GM12878 (cell line): ENCODE measurements at regions not wholly inside any gene's neighbourhood (a gene's known extent, or its start where the extent isn't known, plus 50 kb on each side); places are given as distances from the start of the nearest gene placed in this dataset.
"Not testable (repeated sequence)": the region's sequence is repeated elsewhere in the genome, so short reads cannot be mapped to it uniquely, and the experiment has no call there.

ENCODE experiments used
- ATAC-seq: fragments of 200-7000 bp; cut with Tn5 transposase; 3 replicates; pipeline ENCODE4 v1.9.1; 2020; ENCODE audit warnings: mild to moderate bottlenecking, moderate library complexity
- BruUV-seq: library from RNA; stranded (reverse); fragments of 400-500 nt; replicated peaks from 2 replicates; lab custom pipeline; 2021; lab: Mats Ljungman, UMichigan
- CTCF ChIA-PET: fragments of 300-600 bp; sonication (Branson Sonifier 250); formaldehyde crosslinking; extraction: SDS; loops from one replicate; lab custom pipeline; 2021; ENCODE audit warnings: inconsistent platforms; lab: Yijun Ruan, JAX
- POLR2A ChIA-PET: fragments of 350-600 bp; formaldehyde crosslinking; extraction: SDS; loops from one replicate; lab custom pipeline; 2021; ENCODE audit warnings: inconsistent platforms; lab: Charles Lee
- RAD21 ChIA-PET: fragments of 300-600 bp; sonication (Branson Sonifier 250); formaldehyde crosslinking; loops from one replicate; lab custom pipeline; 2023; ENCODE audit warnings: antibody characterized with exemption; ENCODE audit not compliant: unreplicated experiment; lab: Charles Lee
- SMC1A ChIA-PET: fragments of 300-600 bp; sonication (Branson Sonifier 250); formaldehyde crosslinking; loops from one replicate; lab custom pipeline; 2023; ENCODE audit not compliant: unreplicated experiment, uncharacterized antibody; lab: Charles Lee
- DNase-seq: peaks from one replicate; pipeline ENCODE4 v3.0.0-alpha.2; 2011; ENCODE audit warnings: low read depth, low spot score
- FAIRE-seq: peaks from 3 replicates; lab custom pipeline; 2011; peaks lifted over from hg19 to GRCh38; lab: Jason Lieb, UNC
- H2AFZ ChIP-seq: 2 replicates; pipeline ENCODE4 v1.6.0; 2011; ENCODE audit warnings: low read depth, low read length, control low read depth; ENCODE audit not compliant: control insufficient read depth
- H3K27ac ChIP-seq: 2 replicates; pipeline ENCODE4 v1.5.1; 2011; ENCODE audit warnings: control low read depth; ENCODE audit not compliant: control insufficient read depth, insufficient read depth
- H3K27me3 ChIP-seq, 2 experiments: replicated peaks in 1 of 2; 2 replicates each; pipeline versions ENCODE4 v1.6.0 to v1.6.1; 2011; ENCODE audit warnings: low read length in 1 of 2; ENCODE audit not compliant: control insufficient read depth in 2 of 2, insufficient read depth in 2 of 2
- H3K36me3 ChIP-seq, 2 experiments: 2 replicates each; pipeline ENCODE4 v1.5.1; 2011; ENCODE audit warnings: low read length in 1 of 2; ENCODE audit not compliant: control insufficient read depth in 2 of 2, insufficient read depth in 2 of 2
- H3K4me1 ChIP-seq: 2 replicates; pipeline ENCODE4 v1.6.1; 2011; ENCODE audit warnings: mild to moderate bottlenecking, low read length, moderate library complexity, mixed read lengths; ENCODE audit not compliant: control insufficient read depth, insufficient read depth
- H3K4me2 ChIP-seq: 2 replicates; pipeline ENCODE4 v1.6.0; 2011; ENCODE audit warnings: control low read depth; ENCODE audit not compliant: control insufficient read depth, insufficient read depth
- H3K4me3 ChIP-seq: fragments of 200-600 bp; sonication (generic); 2 replicates; pipeline ENCODE4 v1.5.1; 2016
- H3K79me2 ChIP-seq: 2 replicates; pipeline ENCODE4 v1.6.0; 2011; ENCODE audit warnings: low read length; ENCODE audit not compliant: control insufficient read depth, insufficient read depth
- H3K9ac ChIP-seq: 2 replicates; pipeline ENCODE4 v1.8.0; 2011; ENCODE audit warnings: low read length, control low read depth, mixed read lengths; ENCODE audit not compliant: control insufficient read depth, insufficient read depth
- H3K9me3 ChIP-seq: replicated peaks from 3 replicates; pipeline ENCODE4 v1.5.1; 2011; ENCODE audit warnings: mild to moderate bottlenecking, low read length; ENCODE audit not compliant: control insufficient read depth, insufficient read depth
- H4K20me1 ChIP-seq: 2 replicates; pipeline ENCODE4 v1.6.0; 2011; ENCODE audit not compliant: control insufficient read depth, insufficient read depth
- BRCA1 ChIP-seq: IDR thresholded peaks from 2 replicates; pipeline ENCODE4 v1.6.1; 2011; ENCODE audit warnings: low read depth, low read length, improper control_type of control experiment
- CREM ChIP-seq: IDR thresholded peaks from 2 replicates; pipeline ENCODE4 v1.6.1; 2014; ENCODE audit warnings: antibody characterized with exemption, low read depth
- DPF2 ChIP-seq: fragments of 450-650 bp; IDR thresholded peaks from 2 replicates; pipeline ENCODE4 v1.6.1; 2017; ENCODE audit warnings: mild to moderate bottlenecking
- EGR1 ChIP-seq, 2 experiments: IDR thresholded peaks; 1 replicate in 1 of 2; 2 replicates in 1 of 2; pipeline ENCODE4 v1.6.1; 2011 to 2012; ENCODE audit warnings: low read depth in 2 of 2, low read length in 2 of 2, borderline replicate concordance in 1 of 2, mild to moderate bottlenecking in 1 of 2, moderate library complexity in 1 of 2
- FOXM1 ChIP-seq: IDR thresholded peaks from 2 replicates; pipeline ENCODE4 v1.6.1; 2012; ENCODE audit warnings: low read depth, mild to moderate bottlenecking, inconsistent platforms, low read length, moderate library complexity
- IKZF2 ChIP-seq, 2 experiments: fragments of 450-650 bp; IDR thresholded peaks; 2 replicates each; pipeline ENCODE4 v1.6.1; 2017; ENCODE audit warnings: mild to moderate bottlenecking in 2 of 2, moderate library complexity in 2 of 2
- IRF4 ChIP-seq: IDR thresholded peaks from 2 replicates; pipeline ENCODE4 v1.6.1; 2011; ENCODE audit warnings: low read depth, low read length
- NFXL1 ChIP-seq: fragments of 450-650 bp; IDR thresholded peaks from 2 replicates; pipeline ENCODE4 v1.6.1; 2017; ENCODE audit warnings: antibody characterized with exemption, mild to moderate bottlenecking, borderline replicate concordance
- NR2F1 ChIP-seq: fragments of 450-650 bp; conservative IDR thresholded peaks from 2 replicates; pipeline ENCODE4 v1.6.1; 2017; ENCODE audit warnings: mild to moderate bottlenecking
- POLR2A ChIP-seq: IDR thresholded peaks from 2 replicates; pipeline ENCODE4 v1.6.1; 2011; ENCODE audit warnings: low read depth, mild to moderate bottlenecking, low read length
- RUNX3 ChIP-seq: IDR thresholded peaks from 2 replicates; pipeline ENCODE4 v1.6.1; 2012; ENCODE audit warnings: low read length, inconsistent platforms
- SMAD5 ChIP-seq: IDR thresholded peaks from 2 replicates; pipeline ENCODE4 v1.6.1; 2016; ENCODE audit warnings: antibody characterized with exemption, low read depth
- SREBF2 ChIP-seq: IDR thresholded peaks from 2 replicates; pipeline ENCODE4 v1.6.1; 2012; ENCODE audit warnings: mild to moderate bottlenecking, low read length
- WGBS: methylation state at CpG from one replicate; pipeline ENCODE4 v1.1.6; 2016; ENCODE audit warnings: low lambda C conversion rate; ENCODE audit not compliant: insufficient replicate concordance, insufficient coverage; ENCODE audit errors: missing lambda C conversion rate; 5-methylcytosine and 5-hydroxymethylcytosine counted together
- in situ Hi-C: fragments of 300-500 bp; cut with MboI; formaldehyde crosslinking; loops from 9 replicates; pipeline ENCODE4 v1.14.3; 2018; ENCODE audit warnings: mixed read lengths
- intact Hi-C: fragments of 100-400 bp; cut with micrococcal nuclease; formaldehyde crosslinking; loops from one replicate; pipeline ENCODE4 v1.14.2; 2022; ENCODE audit not compliant: unreplicated experiment
- TF ChIP-seq, protein P1 (sequence below): fragments of 450-650 bp; IDR thresholded peaks from 2 replicates; pipeline ENCODE4 v1.6.1; 2018; ENCODE audit warnings: mild to moderate bottlenecking, low read depth, moderate library complexity; ENCODE audit not compliant: partially characterized antibody

DNA sequence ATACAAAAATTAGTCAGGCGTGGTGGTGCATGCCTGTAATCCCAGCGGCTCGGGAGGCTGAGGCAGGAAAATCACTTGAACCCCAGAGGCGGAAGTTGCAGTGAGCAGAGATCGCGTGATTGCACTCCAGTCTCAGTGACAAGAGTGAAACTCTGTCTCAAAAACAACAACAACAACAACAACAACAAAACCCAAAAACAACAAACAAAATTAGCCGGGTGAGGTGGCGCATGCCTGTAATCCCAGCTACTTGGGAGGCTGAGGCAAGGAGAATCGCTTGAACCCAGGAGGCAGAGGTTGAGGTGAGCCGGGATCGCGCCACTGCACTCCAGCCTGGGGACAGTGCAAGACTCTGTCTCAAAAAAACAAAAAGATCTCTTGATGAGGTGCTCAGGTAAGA lies 120.5 kb upstream of the SALL4 start:
- H3K79me2 ChIP-seq, intact Hi-C loops, H3K4me2 ChIP-seq, H3K27me3 ChIP-seq, DNase-seq, ATAC-seq, H3K9me3 ChIP-seq, H2AFZ ChIP-seq, H3K4me1 ChIP-seq, SMC1A ChIA-PET, H3K9ac ChIP-seq, H3K4me3 ChIP-seq, RAD21 ChIA-PET, H3K36me3 ChIP-seq, H3K27ac ChIP-seq, POLR2A ChIA-PET, BruUV-seq, FAIRE-seq, H4K20me1 ChIP-seq, in situ Hi-C loops: not testable (repeated sequence)
- CTCF ChIA-PET, result interaction anchor here (0.7 kb wide), 1 partner anchor 196 kb away, joined by 3 read pairs; no protein-coding TSS in a partner anchor
- WGBS, result 69% methylated on average over 12 of the region's 12 CpGs

DNA sequence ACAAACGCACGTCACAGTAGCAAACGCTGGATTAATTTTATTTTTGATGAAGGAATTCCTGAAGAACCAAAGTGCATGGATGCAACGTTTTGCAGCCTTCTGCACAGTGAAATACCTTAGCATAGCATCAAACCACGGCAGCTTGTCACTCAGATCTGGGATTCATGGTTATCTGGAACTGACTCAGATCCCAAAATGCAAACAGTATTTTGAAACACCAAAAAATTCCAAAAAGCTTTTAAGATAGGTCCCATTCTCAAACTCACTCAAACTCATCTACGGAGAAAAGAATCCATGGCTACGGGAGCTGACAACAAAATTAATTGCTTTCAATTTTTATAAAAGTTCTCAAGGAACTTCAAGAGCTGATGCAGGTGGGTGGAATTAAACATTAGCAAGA lies 116.2 kb upstream of the SALL4 start:
- no peaks in the 10 kb centered on the region for H3K36me3 ChIP-seq
- POLR2A ChIA-PET, result no interaction called here
- in situ Hi-C loops, result no loop called here
- CTCF ChIA-PET, result no interaction called here
- H3K4me3 ChIP-seq, result no peak overlapping the region
- H3K4me1 ChIP-seq, result no peaks in the 10 kb centered on the region
- no peaks in the 10 kb centered on the region for H3K79me2 ChIP-seq
- SMC1A ChIA-PET, result no interaction called here
- DNase-seq (no peak), FAIRE-seq (no peak), ATAC-seq (no peak)
- no peak overlapping the region for H2AFZ ChIP-seq
- no peak overlapping the region for H3K27ac ChIP-seq
- WGBS, result 44% methylated on average over 7 of the region's 7 CpGs
- no TSS peak for BruUV-seq
- RAD21 ChIA-PET, result no interaction called here
- H3K9ac ChIP-seq, result no peak overlapping the region
- no peaks in the 10 kb centered on the region for H3K9me3 ChIP-seq
- no peaks in the 10 kb centered on the region for H3K27me3 ChIP-seq
- no peaks in the 10 kb centered on the region for H4K20me1 ChIP-seq
- intact Hi-C loops, result no loop called here
- H3K4me2 ChIP-seq, result no peak overlapping the region
- no peak for TF ChIP-seq EGR1 (IDR thresholded peaks at IDR 0.05; ENCODE audit: borderline replicate concordance in 1 of 2, low read depth in 2 of 2, low read length in 2 of 2)
- no peak for TF ChIP-seq CREM
- no peak for TF ChIP-seq NR2F1
- no peak for TF ChIP-seq SMAD5
- no peak for TF ChIP-seq BRCA1
- TF ChIP-seq RUNX3, result no peak
- TF ChIP-seq, protein P1, sequence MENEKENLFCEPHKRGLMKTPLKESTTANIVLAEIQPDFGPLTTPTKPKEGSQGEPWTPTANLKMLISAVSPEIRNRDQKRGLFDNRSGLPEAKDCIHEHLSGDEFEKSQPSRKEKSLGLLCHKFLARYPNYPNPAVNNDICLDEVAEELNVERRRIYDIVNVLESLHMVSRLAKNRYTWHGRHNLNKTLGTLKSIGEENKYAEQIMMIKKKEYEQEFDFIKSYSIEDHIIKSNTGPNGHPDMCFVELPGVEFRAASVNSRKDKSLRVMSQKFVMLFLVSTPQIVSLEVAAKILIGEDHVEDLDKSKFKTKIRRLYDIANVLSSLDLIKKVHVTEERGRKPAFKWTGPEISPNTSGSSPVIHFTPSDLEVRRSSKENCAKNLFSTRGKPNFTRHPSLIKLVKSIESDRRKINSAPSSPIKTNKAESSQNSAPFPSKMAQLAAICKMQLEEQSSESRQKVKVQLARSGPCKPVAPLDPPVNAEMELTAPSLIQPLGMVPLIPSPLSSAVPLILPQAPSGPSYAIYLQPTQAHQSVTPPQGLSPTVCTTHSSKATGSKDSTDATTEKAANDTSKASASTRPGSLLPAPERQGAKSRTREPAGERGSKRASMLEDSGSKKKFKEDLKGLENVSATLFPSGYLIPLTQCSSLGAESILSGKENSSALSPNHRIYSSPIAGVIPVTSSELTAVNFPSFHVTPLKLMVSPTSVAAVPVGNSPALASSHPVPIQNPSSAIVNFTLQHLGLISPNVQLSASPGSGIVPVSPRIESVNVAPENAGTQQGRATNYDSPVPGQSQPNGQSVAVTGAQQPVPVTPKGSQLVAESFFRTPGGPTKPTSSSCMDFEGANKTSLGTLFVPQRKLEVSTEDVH, result no peak
- TF ChIP-seq DPF2, result no peak
- TF ChIP-seq SREBF2, result no peak
- no peak for TF ChIP-seq IRF4
- TF ChIP-seq FOXM1, result no peak
- no peak for TF ChIP-seq POLR2A
- TF ChIP-seq IKZF2 (IDR thresholded peaks at IDR 0.05), result no peak
- TF ChIP-seq NFXL1, result no peak
